ENCODE measurements at regions not wholly inside any gene's neighbourhood (a gene's known extent, or its start where the extent isn't known, plus 50 kb on each side); places are given as distances from the start of the nearest gene placed in this dataset.
"Not testable (repeated sequence)": the region's sequence is repeated elsewhere in the genome, so short reads cannot be mapped to it uniquely, and the experiment has no call there.

DNA sequence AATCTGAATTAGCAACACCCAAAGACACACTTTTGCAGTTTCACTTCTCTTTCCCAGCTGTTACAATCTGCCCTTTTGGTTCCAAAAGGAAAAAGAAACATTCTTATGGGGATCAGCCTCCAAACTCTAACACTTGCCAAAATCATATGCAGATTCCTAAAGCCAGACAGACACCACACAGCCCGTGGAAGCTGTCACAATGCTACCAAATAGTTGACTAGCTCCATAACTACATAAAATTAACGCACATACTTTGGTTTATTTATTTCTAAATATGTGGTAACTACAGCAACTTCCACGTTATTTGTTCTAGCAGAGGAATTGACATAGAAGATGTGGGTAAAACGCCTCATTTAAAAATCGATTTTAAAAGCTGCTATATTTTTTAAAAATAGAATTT is 59.7 kb downstream of the HSFY1 start:
- not testable (repeated sequence) for TF ChIP-seq POLR2A (IDR thresholded peaks at IDR 0.05)
- TF ChIP-seq, protein P1, sequence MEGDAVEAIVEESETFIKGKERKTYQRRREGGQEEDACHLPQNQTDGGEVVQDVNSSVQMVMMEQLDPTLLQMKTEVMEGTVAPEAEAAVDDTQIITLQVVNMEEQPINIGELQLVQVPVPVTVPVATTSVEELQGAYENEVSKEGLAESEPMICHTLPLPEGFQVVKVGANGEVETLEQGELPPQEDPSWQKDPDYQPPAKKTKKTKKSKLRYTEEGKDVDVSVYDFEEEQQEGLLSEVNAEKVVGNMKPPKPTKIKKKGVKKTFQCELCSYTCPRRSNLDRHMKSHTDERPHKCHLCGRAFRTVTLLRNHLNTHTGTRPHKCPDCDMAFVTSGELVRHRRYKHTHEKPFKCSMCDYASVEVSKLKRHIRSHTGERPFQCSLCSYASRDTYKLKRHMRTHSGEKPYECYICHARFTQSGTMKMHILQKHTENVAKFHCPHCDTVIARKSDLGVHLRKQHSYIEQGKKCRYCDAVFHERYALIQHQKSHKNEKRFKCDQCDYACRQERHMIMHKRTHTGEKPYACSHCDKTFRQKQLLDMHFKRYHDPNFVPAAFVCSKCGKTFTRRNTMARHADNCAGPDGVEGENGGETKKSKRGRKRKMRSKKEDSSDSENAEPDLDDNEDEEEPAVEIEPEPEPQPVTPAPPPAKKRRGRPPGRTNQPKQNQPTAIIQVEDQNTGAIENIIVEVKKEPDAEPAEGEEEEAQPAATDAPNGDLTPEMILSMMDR (IDR thresholded peaks at IDR 0.05), result not testable (repeated sequence)

All from breast epithelium (tissue), 3 donors.